ENCODE measurements at regions not wholly inside any gene's neighbourhood (a gene's known extent, or its start where the extent isn't known, plus 50 kb on each side); places are given as distances from the start of the nearest gene placed in this dataset.

DNA sequence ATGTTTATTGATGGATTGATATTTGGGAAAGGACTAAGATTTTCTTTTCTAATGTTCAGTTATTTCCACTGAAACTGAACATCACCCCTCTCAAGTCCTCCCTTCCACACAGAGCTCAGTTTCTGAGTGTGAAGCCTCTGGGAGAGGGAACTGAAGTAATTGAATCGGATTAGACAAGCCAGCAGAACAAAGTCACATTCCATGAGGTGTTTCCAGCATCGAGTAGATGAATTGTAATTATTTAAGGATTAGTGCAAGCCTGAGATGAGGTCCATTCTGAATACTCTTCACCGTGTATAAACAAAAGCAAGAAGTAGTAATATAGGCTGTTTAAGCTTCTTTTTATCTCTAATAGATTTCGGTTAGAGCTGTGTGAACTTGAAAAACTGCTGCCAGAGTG lies 2060.5 kb downstream of the MAT2B start:
- no peak for DNase-seq (ENCODE audit: extremely low read depth, low read depth)
- TF ChIP-seq, protein P1, sequence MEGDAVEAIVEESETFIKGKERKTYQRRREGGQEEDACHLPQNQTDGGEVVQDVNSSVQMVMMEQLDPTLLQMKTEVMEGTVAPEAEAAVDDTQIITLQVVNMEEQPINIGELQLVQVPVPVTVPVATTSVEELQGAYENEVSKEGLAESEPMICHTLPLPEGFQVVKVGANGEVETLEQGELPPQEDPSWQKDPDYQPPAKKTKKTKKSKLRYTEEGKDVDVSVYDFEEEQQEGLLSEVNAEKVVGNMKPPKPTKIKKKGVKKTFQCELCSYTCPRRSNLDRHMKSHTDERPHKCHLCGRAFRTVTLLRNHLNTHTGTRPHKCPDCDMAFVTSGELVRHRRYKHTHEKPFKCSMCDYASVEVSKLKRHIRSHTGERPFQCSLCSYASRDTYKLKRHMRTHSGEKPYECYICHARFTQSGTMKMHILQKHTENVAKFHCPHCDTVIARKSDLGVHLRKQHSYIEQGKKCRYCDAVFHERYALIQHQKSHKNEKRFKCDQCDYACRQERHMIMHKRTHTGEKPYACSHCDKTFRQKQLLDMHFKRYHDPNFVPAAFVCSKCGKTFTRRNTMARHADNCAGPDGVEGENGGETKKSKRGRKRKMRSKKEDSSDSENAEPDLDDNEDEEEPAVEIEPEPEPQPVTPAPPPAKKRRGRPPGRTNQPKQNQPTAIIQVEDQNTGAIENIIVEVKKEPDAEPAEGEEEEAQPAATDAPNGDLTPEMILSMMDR (IDR thresholded peaks at IDR 0.05; ENCODE audit: low read depth, low read length): no peak

DNA sequence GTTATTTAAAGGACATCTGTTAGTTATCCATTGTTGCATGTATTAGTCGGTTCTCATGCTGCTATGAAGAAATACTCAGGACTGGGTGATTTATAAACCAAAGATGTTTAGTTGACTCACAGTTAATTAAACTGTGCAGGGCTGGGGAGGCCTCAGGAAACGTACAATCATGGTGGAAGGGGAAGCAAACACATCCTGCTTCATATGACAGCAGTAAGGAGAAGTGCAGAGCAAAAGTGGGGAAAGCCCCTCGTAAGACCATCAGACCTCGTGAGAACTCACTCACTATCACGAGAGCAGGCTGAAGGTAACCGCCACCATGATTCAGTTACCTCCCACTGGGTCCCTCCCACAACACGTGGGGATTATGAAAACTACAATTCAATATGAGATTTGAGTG lies 2064.1 kb downstream of the MAT2B start:
- no peak for DNase-seq (ENCODE audit: extremely low read depth, low read depth)
- TF ChIP-seq, protein P1 (IDR thresholded peaks at IDR 0.05; ENCODE audit: low read depth, low read length): no peak

DNA sequence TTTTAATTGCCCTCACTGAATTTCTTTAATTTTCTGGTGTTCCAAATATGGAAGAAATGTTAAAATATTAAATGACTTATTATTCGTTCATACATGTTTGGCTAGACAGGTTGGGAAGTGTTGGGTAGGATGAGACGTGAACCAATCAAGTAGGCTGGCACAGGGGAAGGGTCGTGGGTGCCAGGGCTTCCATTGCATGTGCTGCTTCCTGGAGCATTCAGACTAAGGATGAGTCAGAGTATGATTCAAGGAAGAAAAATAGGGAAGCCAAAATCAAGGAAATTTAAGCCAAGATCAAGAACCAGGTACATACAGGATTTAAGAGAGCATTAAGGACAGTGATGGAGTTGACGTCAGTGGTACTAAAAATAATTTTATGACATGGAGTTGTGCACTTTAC lies 2068.0 kb downstream of the MAT2B start:
- no peak for DNase-seq (ENCODE audit: extremely low read depth, low read depth)
- TF ChIP-seq, protein P1 (IDR thresholded peaks at IDR 0.05; ENCODE audit: low read depth, low read length): no peak

GRCh38 chr5:165574100-165574499 lies 2068.7 kb downstream of the MAT2B start:
- DNase-seq (ENCODE audit: extremely low read depth, low read depth): no peak

GRCh38 chr5:165576678-165577275 lies 2071.4 kb downstream of the MAT2B start:
- TF ChIP-seq, protein P1 (IDR thresholded peaks at IDR 0.05; ENCODE audit: low read depth, low read length): no peak

More at GRCh38 chr5:165574100-165574499, 2068.7 kb downstream of the MAT2B start:
- TF ChIP-seq, protein P1 (IDR thresholded peaks at IDR 0.05; ENCODE audit: low read depth, low read length): no peak

GRCh38 chr5:165579911-165580310 lies 2074.5 kb downstream of the MAT2B start:
- TF ChIP-seq, protein P1 (IDR thresholded peaks at IDR 0.05; ENCODE audit: low read depth, low read length): no peak
- no peak for DNase-seq (ENCODE audit: extremely low read depth, low read depth)

More at GRCh38 chr5:165576678-165577275, 2071.4 kb downstream of the MAT2B start:
- DNase-seq (ENCODE audit: extremely low read depth, low read depth): no peak

DNA sequence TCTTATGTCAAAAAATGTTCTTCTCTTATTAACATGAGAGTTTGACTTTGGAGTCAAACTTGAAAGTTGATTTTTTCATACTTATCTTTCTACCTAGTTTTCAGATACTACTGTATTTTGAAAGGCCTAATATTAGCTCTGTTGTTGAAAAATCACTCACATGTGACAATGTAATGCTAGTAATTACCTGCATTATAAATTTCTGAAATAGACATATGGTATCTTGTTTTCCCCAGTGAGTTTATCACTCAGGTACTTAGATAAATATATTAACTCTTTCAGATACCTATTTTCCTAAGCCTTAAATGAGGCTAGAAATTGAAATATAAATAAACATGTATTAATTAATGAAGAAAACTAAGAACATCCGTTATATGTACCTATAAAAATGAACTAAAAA lies 2089.3 kb downstream of the MAT2B start:
- TF ChIP-seq, protein P1 (IDR thresholded peaks at IDR 0.05; ENCODE audit: low read depth, low read length): no peak
- DNase-seq (ENCODE audit: extremely low read depth, low read depth): no peak
